OCI-LY7 (cell line): ENCODE measurements at regions not wholly inside any gene's neighbourhood (a gene's known extent, or its start where the extent isn't known, plus 50 kb on each side); places are given as distances from the start of the nearest gene placed in this dataset.

Source experiments
- BruUV-seq: library from RNA; stranded (reverse); fragments of 400-500 nt; replicated peaks from 2 replicates; lab custom pipeline; 2021; lab: Mats Ljungman, UMichigan
- CTCF ChIA-PET: fragments of 300-600 bp; sonication (Branson Sonifier 250); formaldehyde crosslinking; loops from one replicate; lab custom pipeline; 2022; ENCODE audit warnings: antibody characterized with exemption; ENCODE audit not compliant: unreplicated experiment; lab: Charles Lee
- POLR2A ChIA-PET: fragments of 300-600 bp; sonication (Branson Sonifier 250); formaldehyde crosslinking; loops from one replicate; lab custom pipeline; 2022; ENCODE audit warnings: antibody characterized with exemption; lab: Charles Lee
- DNase-seq: peaks from one replicate; pipeline ENCODE4 v3.0.0-alpha.2; 2015; ENCODE audit warnings: low spot score
- H2AFZ ChIP-seq: fragments of 200-600 bp; sonication (generic), shearing (Covaris generic); 2 replicates; pipeline ENCODE4 v1.6.1; 2014; ENCODE audit warnings: mild to moderate bottlenecking, antibody characterized with exemption, low read length, moderate library complexity
- H3K27ac ChIP-seq: fragments of 200-600 bp; sonication (generic); 2 replicates; pipeline ENCODE4 v1.5.1; 2014; ENCODE audit warnings: mixed run types, low read depth, mild to moderate bottlenecking, moderate library complexity, low read length, inconsistent platforms; ENCODE audit not compliant: poor library complexity, severe bottlenecking
- H3K36me3 ChIP-seq: fragments of 200-600 bp; sonication (generic); 2 replicates; pipeline ENCODE4 v1.6.1; 2014; ENCODE audit warnings: mild to moderate bottlenecking, antibody characterized with exemption, low read length, moderate library complexity, mixed read lengths; ENCODE audit not compliant: insufficient read depth
- H3K4me1 ChIP-seq: fragments of 200-600 bp; sonication (generic); 2 replicates; pipeline ENCODE4 v1.5.1; 2014; ENCODE audit warnings: mild to moderate bottlenecking, low read length; ENCODE audit not compliant: insufficient read depth, poor library complexity, severe bottlenecking
- H3K4me2 ChIP-seq: fragments of 200-600 bp; sonication (generic); 2 replicates; pipeline ENCODE4 v1.6.1; 2014; ENCODE audit warnings: mild to moderate bottlenecking, low read length
- H3K4me3 ChIP-seq: fragments of 200-600 bp; sonication (generic); 2 replicates; pipeline ENCODE4 v1.5.1; 2014; ENCODE audit warnings: mild to moderate bottlenecking, low read depth, low read length; ENCODE audit not compliant: poor library complexity, severe bottlenecking
- H3K79me2 ChIP-seq: fragments of 200-600 bp; sonication (generic); 2 replicates; pipeline ENCODE4 v1.6.1; 2016; ENCODE audit warnings: low read depth, mild to moderate bottlenecking, low read length, moderate library complexity, mixed read lengths; ENCODE audit not compliant: insufficient read depth
- H3K9me2 ChIP-seq: fragments of 200-600 bp; sonication (generic); 2 replicates; pipeline ENCODE4 v1.6.1; 2016; ENCODE audit warnings: mild to moderate bottlenecking, low read length, mixed read lengths; ENCODE audit not compliant: insufficient read depth
- H3K9me3 ChIP-seq: fragments of 200-600 bp; sonication (generic); 2 replicates; pipeline ENCODE4 v1.6.1; 2014; ENCODE audit warnings: mild to moderate bottlenecking, mixed run types, low read length, mixed read lengths
- H4K20me1 ChIP-seq: fragments of 200-600 bp; sonication (generic); 2 replicates; pipeline ENCODE4 v1.6.1; 2014; ENCODE audit warnings: mild to moderate bottlenecking, antibody characterized with exemption, low read length, moderate library complexity, mixed read lengths; ENCODE audit not compliant: insufficient read depth
- CTCF ChIP-seq: fragments of 200-600 bp; sonication (generic); conservative IDR thresholded peaks from 2 replicates; pipeline ENCODE4 v1.5.1; 2014; ENCODE audit warnings: mild to moderate bottlenecking, antibody characterized with exemption, low read length, moderate library complexity, mixed read lengths
- EZH2phosphoT487 ChIP-seq: fragments of 200-600 bp; sonication (generic); IDR thresholded peaks from 2 replicates; pipeline ENCODE4 v1.6.1; 2018; ENCODE audit warnings: low read depth, borderline replicate concordance, mild to moderate bottlenecking, mixed run types, antibody characterized with exemption, low read length, moderate library complexity, mixed read lengths
- intact Hi-C: fragments of 100-400 bp; cut with micrococcal nuclease; formaldehyde crosslinking; loops from one replicate; pipeline ENCODE4 v1.10.0; 2022; ENCODE audit not compliant: unreplicated experiment

- no peak overlapping the region for H3K4me3 ChIP-seq
- H3K4me2 ChIP-seq = no peak overlapping the region
- H3K9me3 ChIP-seq = no peaks in the 10 kb centered on the region
- no peaks in the 10 kb centered on the region for H3K36me3 ChIP-seq
- CTCF ChIA-PET = no interaction called here
- TF ChIP-seq CTCF = no peak
- no peak for TF ChIP-seq EZH2phosphoT487
- H3K4me1 ChIP-seq = no peaks in the 10 kb centered on the region
- BruUV-seq = no TSS peak
- no peaks in the 10 kb centered on the region for H3K79me2 ChIP-seq
- DNase-seq = no peak
- no peak overlapping the region for H3K27ac ChIP-seq
- H2AFZ ChIP-seq = no peak overlapping the region
- no peaks in the 10 kb centered on the region for H4K20me1 ChIP-seq
- intact Hi-C loops = no loop called here
- H3K9me2 ChIP-seq = no peaks in the 10 kb centered on the region
- POLR2A ChIA-PET = interaction anchor here (0.7 kb wide), 1 partner anchor 1586 kb away, joined by 3 read pairs; no protein-coding TSS in a partner anchor
Observed at GRCh38 chr16:60720060-60720459, 1316.2 kb downstream of the CDH8 start.

- Histone ChIP-seq H3K9me2 (no peaks in the 10 kb centered on the region), H3K9me3 (no peaks in the 10 kb centered on the region), H3K4me1 (no peaks in the 10 kb centered on the region), H3K27ac (no peak overlapping the region), H4K20me1 (no peaks in the 10 kb centered on the region), H3K36me3 (no peaks in the 10 kb centered on the region), H3K4me2 (no peak overlapping the region), H3K79me2 (no peaks in the 10 kb centered on the region), H2AFZ (no peak overlapping the region), H3K4me3 (no peak overlapping the region)
- DNase-seq = no peak
- intact Hi-C loops = no loop called here
- TF ChIP-seq EZH2phosphoT487 = no peak
- ChIA-PET CTCF (no interaction called here), POLR2A (interaction anchor here (0.6 kb wide), 1 partner anchor 268 kb away, joined by 3 read pairs; no protein-coding TSS in a partner anchor)
- BruUV-seq = no TSS peak
Observed at GRCh38 chr16:60717808-60718207, 1318.4 kb downstream of the CDH8 start.

- no peak for DNase-seq
- H3K4me3 ChIP-seq = no peak overlapping the region
- H3K9me2 ChIP-seq = no peaks in the 10 kb centered on the region
- ChIA-PET POLR2A (no interaction called here), CTCF (no interaction called here)
- H3K27ac ChIP-seq = no peak overlapping the region
- no peaks in the 10 kb centered on the region for H3K4me1 ChIP-seq
- no peaks in the 10 kb centered on the region for H3K79me2 ChIP-seq
- H3K9me3 ChIP-seq = no peaks in the 10 kb centered on the region
- intact Hi-C loops = no loop called here
- H3K4me2 ChIP-seq = no peak overlapping the region
- H3K36me3 ChIP-seq = no peaks in the 10 kb centered on the region
- no peak overlapping the region for H2AFZ ChIP-seq
- TF ChIP-seq CTCF (no peak), EZH2phosphoT487 (no peak)
- BruUV-seq = no TSS peak
- H4K20me1 ChIP-seq = no peaks in the 10 kb centered on the region
Observed at GRCh38 chr16:60712144-60712543, 1324.1 kb downstream of the CDH8 start.
